ENCODE measurements at regions not wholly inside any gene's neighbourhood (a gene's known extent, or its start where the extent isn't known, plus 50 kb on each side); places are given as distances from the start of the nearest gene placed in this dataset.

DNA sequence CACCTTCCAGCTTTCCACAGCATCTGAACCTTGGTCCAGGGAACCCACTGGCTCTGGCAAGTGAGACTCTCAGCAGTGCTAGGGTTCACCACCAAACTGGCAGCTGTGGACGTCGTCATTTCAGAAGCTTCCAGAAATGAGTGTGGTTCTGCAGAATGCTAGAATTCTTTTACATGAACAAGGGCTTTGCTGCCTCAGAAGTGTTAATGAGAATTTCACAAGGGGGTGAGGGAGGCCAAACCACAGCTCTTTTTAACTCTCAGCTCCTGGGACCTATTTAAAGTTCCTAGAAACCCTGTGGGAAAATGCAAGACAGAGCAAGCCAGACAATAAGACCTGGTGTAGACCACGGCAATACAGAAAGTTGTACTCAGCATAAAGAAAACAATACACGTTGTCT is 129.3 kb upstream of the BET1 start:
- H3K9me3 ChIP-seq (ENCODE audit: low read length): no peaks in the 10 kb centered on the region
- no peaks in the 10 kb centered on the region for H3K36me3 ChIP-seq (ENCODE audit: insufficient read depth, low read length)
- no peak overlapping the region for H2AFZ ChIP-seq (ENCODE audit: low read depth, low read length)
- no peak overlapping the region for H3K27ac ChIP-seq (ENCODE audit: low read length)
- no peak overlapping the region for H3K9ac ChIP-seq (ENCODE audit: low read length)
- H3K9me2 ChIP-seq (ENCODE audit: insufficient read depth, low read length): no peaks in the 10 kb centered on the region
- no peak overlapping the region for H3K4me2 ChIP-seq (ENCODE audit: low read length)
- no peak for TF ChIP-seq TAF1 (IDR thresholded peaks at IDR 0.05; ENCODE audit: low read depth)
- TF ChIP-seq EZH2 (IDR thresholded peaks at IDR 0.05; ENCODE audit: borderline replicate concordance, insufficient read depth, low read length, poor library complexity, severe bottlenecking): no peak
- TF ChIP-seq EP300 (conservative IDR thresholded peaks at IDR 0.05; ENCODE audit: poor library complexity, severe bottlenecking): no peak
- TF ChIP-seq, protein P1, sequence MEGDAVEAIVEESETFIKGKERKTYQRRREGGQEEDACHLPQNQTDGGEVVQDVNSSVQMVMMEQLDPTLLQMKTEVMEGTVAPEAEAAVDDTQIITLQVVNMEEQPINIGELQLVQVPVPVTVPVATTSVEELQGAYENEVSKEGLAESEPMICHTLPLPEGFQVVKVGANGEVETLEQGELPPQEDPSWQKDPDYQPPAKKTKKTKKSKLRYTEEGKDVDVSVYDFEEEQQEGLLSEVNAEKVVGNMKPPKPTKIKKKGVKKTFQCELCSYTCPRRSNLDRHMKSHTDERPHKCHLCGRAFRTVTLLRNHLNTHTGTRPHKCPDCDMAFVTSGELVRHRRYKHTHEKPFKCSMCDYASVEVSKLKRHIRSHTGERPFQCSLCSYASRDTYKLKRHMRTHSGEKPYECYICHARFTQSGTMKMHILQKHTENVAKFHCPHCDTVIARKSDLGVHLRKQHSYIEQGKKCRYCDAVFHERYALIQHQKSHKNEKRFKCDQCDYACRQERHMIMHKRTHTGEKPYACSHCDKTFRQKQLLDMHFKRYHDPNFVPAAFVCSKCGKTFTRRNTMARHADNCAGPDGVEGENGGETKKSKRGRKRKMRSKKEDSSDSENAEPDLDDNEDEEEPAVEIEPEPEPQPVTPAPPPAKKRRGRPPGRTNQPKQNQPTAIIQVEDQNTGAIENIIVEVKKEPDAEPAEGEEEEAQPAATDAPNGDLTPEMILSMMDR (IDR thresholded peaks at IDR 0.05; ENCODE audit: poor library complexity, severe bottlenecking): no peak
- no peak for TF ChIP-seq SMC3 (conservative IDR thresholded peaks at IDR 0.05; ENCODE audit: poor library complexity)
- TF ChIP-seq MXI1 (conservative IDR thresholded peaks at IDR 0.05; ENCODE audit: poor library complexity, severe bottlenecking): no peak
- TF ChIP-seq RAD21 (conservative IDR thresholded peaks at IDR 0.05): no peak
- no peak for TF ChIP-seq POLR2AphosphoS5 (IDR thresholded peaks at IDR 0.05)
- TF ChIP-seq, protein P2, sequence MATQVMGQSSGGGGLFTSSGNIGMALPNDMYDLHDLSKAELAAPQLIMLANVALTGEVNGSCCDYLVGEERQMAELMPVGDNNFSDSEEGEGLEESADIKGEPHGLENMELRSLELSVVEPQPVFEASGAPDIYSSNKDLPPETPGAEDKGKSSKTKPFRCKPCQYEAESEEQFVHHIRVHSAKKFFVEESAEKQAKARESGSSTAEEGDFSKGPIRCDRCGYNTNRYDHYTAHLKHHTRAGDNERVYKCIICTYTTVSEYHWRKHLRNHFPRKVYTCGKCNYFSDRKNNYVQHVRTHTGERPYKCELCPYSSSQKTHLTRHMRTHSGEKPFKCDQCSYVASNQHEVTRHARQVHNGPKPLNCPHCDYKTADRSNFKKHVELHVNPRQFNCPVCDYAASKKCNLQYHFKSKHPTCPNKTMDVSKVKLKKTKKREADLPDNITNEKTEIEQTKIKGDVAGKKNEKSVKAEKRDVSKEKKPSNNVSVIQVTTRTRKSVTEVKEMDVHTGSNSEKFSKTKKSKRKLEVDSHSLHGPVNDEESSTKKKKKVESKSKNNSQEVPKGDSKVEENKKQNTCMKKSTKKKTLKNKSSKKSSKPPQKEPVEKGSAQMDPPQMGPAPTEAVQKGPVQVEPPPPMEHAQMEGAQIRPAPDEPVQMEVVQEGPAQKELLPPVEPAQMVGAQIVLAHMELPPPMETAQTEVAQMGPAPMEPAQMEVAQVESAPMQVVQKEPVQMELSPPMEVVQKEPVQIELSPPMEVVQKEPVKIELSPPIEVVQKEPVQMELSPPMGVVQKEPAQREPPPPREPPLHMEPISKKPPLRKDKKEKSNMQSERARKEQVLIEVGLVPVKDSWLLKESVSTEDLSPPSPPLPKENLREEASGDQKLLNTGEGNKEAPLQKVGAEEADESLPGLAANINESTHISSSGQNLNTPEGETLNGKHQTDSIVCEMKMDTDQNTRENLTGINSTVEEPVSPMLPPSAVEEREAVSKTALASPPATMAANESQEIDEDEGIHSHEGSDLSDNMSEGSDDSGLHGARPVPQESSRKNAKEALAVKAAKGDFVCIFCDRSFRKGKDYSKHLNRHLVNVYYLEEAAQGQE (IDR thresholded peaks at IDR 0.05; ENCODE audit: borderline replicate concordance): no peak
- H4K20me1 ChIP-seq (ENCODE audit: insufficient read depth): no peaks in the 10 kb centered on the region
- no peaks in the 10 kb centered on the region for H3K79me2 ChIP-seq (replicated peaks; ENCODE audit: insufficient read depth, low read length)
- no peaks in the 10 kb centered on the region for H3K27me3 ChIP-seq (ENCODE audit: insufficient read depth, low read depth, low read length)
- no peak overlapping the region for H3K4me3 ChIP-seq (ENCODE audit: low read length)
- no peaks in the 10 kb centered on the region for H3F3A ChIP-seq (ENCODE audit: insufficient read depth, low read length, poor library complexity, severe bottlenecking)

DNA sequence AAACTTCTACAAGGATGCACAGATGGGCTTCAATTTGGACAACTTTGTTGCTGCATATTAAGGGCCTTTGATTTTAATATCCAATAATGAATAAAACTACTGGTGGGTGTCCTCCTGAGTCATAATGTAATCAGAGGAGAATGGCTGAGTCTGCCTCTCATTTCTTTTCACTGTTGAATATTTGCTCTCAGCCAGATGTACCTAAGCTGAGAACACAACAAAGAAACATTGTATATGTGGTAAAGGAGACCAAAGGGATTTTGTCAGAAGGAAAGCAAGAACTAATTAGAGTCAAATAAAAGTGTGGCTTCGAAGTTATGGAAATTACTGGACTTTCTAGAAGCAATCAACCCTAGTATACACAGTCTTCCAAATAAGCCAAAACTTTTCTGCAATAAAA is 131.0 kb upstream of the BET1 start:
- Histone ChIP-seq H3K27me3 (ENCODE audit: insufficient read depth, low read depth, low read length) (no peaks in the 10 kb centered on the region), H3K4me2 (ENCODE audit: low read length) (no peak overlapping the region), H4K20me1 (ENCODE audit: insufficient read depth) (no peaks in the 10 kb centered on the region), H3K36me3 (ENCODE audit: insufficient read depth, low read length) (no peaks in the 10 kb centered on the region), H3F3A (ENCODE audit: insufficient read depth, low read length, poor library complexity, severe bottlenecking) (no peaks in the 10 kb centered on the region), H3K9ac (ENCODE audit: low read length) (no peak overlapping the region), H3K9me3 (ENCODE audit: low read length) (no peaks in the 10 kb centered on the region), H3K4me3 (ENCODE audit: low read length) (no peak overlapping the region), H3K79me2 (replicated peaks; ENCODE audit: insufficient read depth, low read length) (no peaks in the 10 kb centered on the region), H2AFZ (ENCODE audit: low read depth, low read length) (no peak overlapping the region), H3K27ac (ENCODE audit: low read length) (no peak overlapping the region), H3K9me2 (ENCODE audit: insufficient read depth, low read length) (no peaks in the 10 kb centered on the region)
- TF ChIP-seq, protein P1 (IDR thresholded peaks at IDR 0.05; ENCODE audit: poor library complexity, severe bottlenecking): no peak
- no peak for TF ChIP-seq TAF1 (IDR thresholded peaks at IDR 0.05; ENCODE audit: low read depth)
